GM12878 (cell line): ENCODE measurements at regions not wholly inside any gene's neighbourhood (a gene's known extent, or its start where the extent isn't known, plus 50 kb on each side); places are given as distances from the start of the nearest gene placed in this dataset.
A peak's percentile ranks its signal among the peaks of the same experiment; 100 is the strongest.

ENCODE experiments used
- ATF2 ChIP-seq: IDR thresholded peaks from 2 replicates; pipeline ENCODE4 v1.6.1; 2012; ENCODE audit warnings: low read length, inconsistent platforms
- BACH1 ChIP-seq: fragments of 450-650 bp; IDR thresholded peaks from 2 replicates; pipeline ENCODE4 v1.6.1; 2017; ENCODE audit warnings: mild to moderate bottlenecking, borderline replicate concordance
- CEBPZ ChIP-seq: fragments of 150-350 bp; IDR thresholded peaks from 2 replicates; pipeline ENCODE4 v1.6.1; 2016; ENCODE audit warnings: low read depth, low read length
- CREB1 ChIP-seq: IDR thresholded peaks from 2 replicates; pipeline ENCODE4 v1.6.1; 2012; ENCODE audit warnings: low read depth, mild to moderate bottlenecking, inconsistent platforms
- E2F4 ChIP-seq: IDR thresholded peaks from 2 replicates; pipeline ENCODE4 v1.6.1; 2012; ENCODE audit warnings: low read depth, low read length, improper control_type of control experiment
- HSF1 ChIP-seq: fragments of 150-350 bp; IDR thresholded peaks from 2 replicates; pipeline ENCODE4 v1.6.1; 2014; ENCODE audit warnings: mild to moderate bottlenecking, low read depth, low read length
- IRF3 ChIP-seq: fragments of 450-650 bp; IDR thresholded peaks from 2 replicates; pipeline ENCODE4 v1.6.1; 2014; ENCODE audit warnings: mild to moderate bottlenecking
- POLR2A ChIP-seq: IDR thresholded peaks from 2 replicates; pipeline ENCODE4 v1.6.1; 2011; ENCODE audit warnings: low read depth, mild to moderate bottlenecking, low read length
- PRDM15 ChIP-seq: fragments of 450-650 bp; formaldehyde crosslinking; IDR thresholded peaks from 2 replicates; pipeline ENCODE4 v1.4.0; 2020; ENCODE audit warnings: mild to moderate bottlenecking, moderate library complexity
- RB1 ChIP-seq: fragments of 450-650 bp; formaldehyde crosslinking; IDR thresholded peaks from 2 replicates; pipeline ENCODE4 v1.6.1; 2017; ENCODE audit warnings: mild to moderate bottlenecking, borderline replicate concordance
- SIX5 ChIP-seq: IDR thresholded peaks from 2 replicates; pipeline ENCODE4 v1.6.1; 2011; ENCODE audit warnings: mild to moderate bottlenecking, low read depth, low read length, moderate library complexity; ENCODE audit not compliant: severe bottlenecking
- STAT1 ChIP-seq: fragments of 450-650 bp; conservative IDR thresholded peaks from 2 replicates; pipeline ENCODE4 v1.6.1; 2014; ENCODE audit warnings: antibody characterized with exemption, mild to moderate bottlenecking
- SUZ12 ChIP-seq: fragments of 200-600 bp; sonication (generic); IDR thresholded peaks from one replicate; pipeline ENCODE4 v1.6.1; 2018; ENCODE audit warnings: antibody characterized with exemption, mild to moderate bottlenecking; ENCODE audit not compliant: unreplicated experiment
- ZBTB4 ChIP-seq: fragments of 450-650 bp; formaldehyde crosslinking; IDR thresholded peaks from 2 replicates; pipeline ENCODE4 v1.4.0; 2022; ENCODE audit warnings: mild to moderate bottlenecking, moderate library complexity

- no peak for TF ChIP-seq PRDM15 (CRISPR knock-in tag)
- peak; percentile 67 for TF ChIP-seq BACH1
- no peak for TF ChIP-seq CREB1
- no peak for TF ChIP-seq IRF3
- TF ChIP-seq POLR2A: peak; percentile 67
- no peak for TF ChIP-seq E2F4
- TF ChIP-seq ATF2: no peak
- TF ChIP-seq CEBPZ: no peak; the same call in 1 of the 2 replicates
- no peak for TF ChIP-seq SIX5
- peak; percentile 18; the same call in 1 of the 2 replicates for TF ChIP-seq RB1
- no peak for TF ChIP-seq SUZ12
- peak; percentile 32; the same call in 1 of the 2 replicates for TF ChIP-seq HSF1
- TF ChIP-seq STAT1: no peak
- TF ChIP-seq ZBTB4 (CRISPR knock-in tag): no peak
Observed at GRCh38 chr9:1875921-1876448, 139.2 kb upstream of the SMARCA2 start (continued).
